GM12878 (cell line): ENCODE measurements at regions not wholly inside any gene's neighbourhood (a gene's known extent, or its start where the extent isn't known, plus 50 kb on each side); places are given as distances from the start of the nearest gene placed in this dataset.
A peak's percentile ranks its signal among the peaks of the same experiment; 100 is the strongest.

Experiments used
- ATAC-seq: fragments of 200-7000 bp; cut with Tn5 transposase; 3 replicates; pipeline ENCODE4 v1.9.1; 2020; ENCODE audit warnings: mild to moderate bottlenecking, moderate library complexity
- BruUV-seq: library from RNA; stranded (reverse); fragments of 400-500 nt; replicated peaks from 2 replicates; lab custom pipeline; 2021; lab: Mats Ljungman, UMichigan
- CTCF ChIA-PET: fragments of 300-600 bp; sonication (Branson Sonifier 250); formaldehyde crosslinking; extraction: SDS; loops from one replicate; lab custom pipeline; 2021; ENCODE audit warnings: inconsistent platforms; lab: Yijun Ruan, JAX
- POLR2A ChIA-PET: fragments of 350-600 bp; formaldehyde crosslinking; extraction: SDS; loops from one replicate; lab custom pipeline; 2021; ENCODE audit warnings: inconsistent platforms; lab: Charles Lee
- RAD21 ChIA-PET: fragments of 300-600 bp; sonication (Branson Sonifier 250); formaldehyde crosslinking; loops from one replicate; lab custom pipeline; 2023; ENCODE audit warnings: antibody characterized with exemption; ENCODE audit not compliant: unreplicated experiment; lab: Charles Lee
- SMC1A ChIA-PET: fragments of 300-600 bp; sonication (Branson Sonifier 250); formaldehyde crosslinking; loops from one replicate; lab custom pipeline; 2023; ENCODE audit not compliant: unreplicated experiment, uncharacterized antibody; lab: Charles Lee
- DNase-seq: peaks from one replicate; pipeline ENCODE4 v3.0.0-alpha.2; 2011; ENCODE audit warnings: low read depth, low spot score
- FAIRE-seq: peaks from 3 replicates; lab custom pipeline; 2011; peaks lifted over from hg19 to GRCh38; lab: Jason Lieb, UNC
- H2AFZ ChIP-seq: 2 replicates; pipeline ENCODE4 v1.6.0; 2011; ENCODE audit warnings: low read depth, low read length, control low read depth; ENCODE audit not compliant: control insufficient read depth
- H3K27ac ChIP-seq: 2 replicates; pipeline ENCODE4 v1.5.1; 2011; ENCODE audit warnings: control low read depth; ENCODE audit not compliant: control insufficient read depth, insufficient read depth
- H3K27me3 ChIP-seq, 2 experiments: replicated peaks in 1 of 2; 2 replicates each; pipeline versions ENCODE4 v1.6.0 to v1.6.1; 2011; ENCODE audit warnings: low read length in 1 of 2; ENCODE audit not compliant: control insufficient read depth in 2 of 2, insufficient read depth in 2 of 2
- H3K36me3 ChIP-seq, 2 experiments: 2 replicates each; pipeline ENCODE4 v1.5.1; 2011; ENCODE audit warnings: low read length in 1 of 2; ENCODE audit not compliant: control insufficient read depth in 2 of 2, insufficient read depth in 2 of 2
- H3K4me1 ChIP-seq: 2 replicates; pipeline ENCODE4 v1.6.1; 2011; ENCODE audit warnings: mild to moderate bottlenecking, low read length, moderate library complexity, mixed read lengths; ENCODE audit not compliant: control insufficient read depth, insufficient read depth
- H3K4me2 ChIP-seq: 2 replicates; pipeline ENCODE4 v1.6.0; 2011; ENCODE audit warnings: control low read depth; ENCODE audit not compliant: control insufficient read depth, insufficient read depth
- H3K4me3 ChIP-seq: fragments of 200-600 bp; sonication (generic); 2 replicates; pipeline ENCODE4 v1.5.1; 2016
- H3K79me2 ChIP-seq: 2 replicates; pipeline ENCODE4 v1.6.0; 2011; ENCODE audit warnings: low read length; ENCODE audit not compliant: control insufficient read depth, insufficient read depth
- H3K9ac ChIP-seq: 2 replicates; pipeline ENCODE4 v1.8.0; 2011; ENCODE audit warnings: low read length, control low read depth, mixed read lengths; ENCODE audit not compliant: control insufficient read depth, insufficient read depth
- H3K9me3 ChIP-seq: replicated peaks from 3 replicates; pipeline ENCODE4 v1.5.1; 2011; ENCODE audit warnings: mild to moderate bottlenecking, low read length; ENCODE audit not compliant: control insufficient read depth, insufficient read depth
- H4K20me1 ChIP-seq: 2 replicates; pipeline ENCODE4 v1.6.0; 2011; ENCODE audit not compliant: control insufficient read depth, insufficient read depth
- CREM ChIP-seq: IDR thresholded peaks from 2 replicates; pipeline ENCODE4 v1.6.1; 2014; ENCODE audit warnings: antibody characterized with exemption, low read depth
- CTCF ChIP-seq, 3 experiments: IDR thresholded peaks in 2 of 3; conservative IDR thresholded peaks in 1 of 3; 2 replicates each; pipeline ENCODE4 v1.5.1; 2011; ENCODE audit warnings: low read depth in 3 of 3, low read length in 3 of 3, mild to moderate bottlenecking in 3 of 3, control low read depth in 2 of 3, moderate library complexity in 2 of 3, inconsistent platforms in 1 of 3, mixed read lengths in 1 of 3; ENCODE audit not compliant: control insufficient read depth in 2 of 3, insufficient read depth in 1 of 3; ENCODE audit errors: extremely low read depth in 1 of 3
- EP300 ChIP-seq, 2 experiments: fragments of 150-350 bp in 1 of 2; IDR thresholded peaks; 2 replicates each; pipeline ENCODE4 v1.6.1; 2011 to 2012; ENCODE audit warnings: low read depth in 2 of 2, low read length in 2 of 2, borderline replicate concordance in 1 of 2, improper control_type of control experiment in 1 of 2, inconsistent platforms in 1 of 2; ENCODE audit not compliant: control insufficient read depth in 1 of 2
- RAD21 ChIP-seq: IDR thresholded peaks from 2 replicates; pipeline ENCODE4 v1.6.1; 2011; ENCODE audit warnings: mild to moderate bottlenecking, low read depth, low read length, moderate library complexity; ENCODE audit not compliant: insufficient read depth
- SMC3 ChIP-seq: IDR thresholded peaks from 2 replicates; pipeline ENCODE4 v1.6.1; 2011; ENCODE audit warnings: low read length, improper control_type of control experiment, borderline replicate concordance
- YY1 ChIP-seq: IDR thresholded peaks from 2 replicates; pipeline ENCODE4 v1.6.1; 2011; ENCODE audit warnings: low read depth, mild to moderate bottlenecking, low read length
- ZNF207 ChIP-seq: fragments of 450-650 bp; IDR thresholded peaks from 2 replicates; pipeline ENCODE4 v1.6.1; 2014; ENCODE audit warnings: antibody characterized with exemption, mild to moderate bottlenecking, borderline replicate concordance
- WGBS: methylation state at CpG from one replicate; pipeline ENCODE4 v1.1.6; 2016; ENCODE audit warnings: low lambda C conversion rate; ENCODE audit not compliant: insufficient replicate concordance, insufficient coverage; ENCODE audit errors: missing lambda C conversion rate; 5-methylcytosine and 5-hydroxymethylcytosine counted together
- in situ Hi-C: fragments of 300-500 bp; cut with MboI; formaldehyde crosslinking; loops from 9 replicates; pipeline ENCODE4 v1.14.3; 2018; ENCODE audit warnings: mixed read lengths
- intact Hi-C: fragments of 100-400 bp; cut with micrococcal nuclease; formaldehyde crosslinking; loops from one replicate; pipeline ENCODE4 v1.14.2; 2022; ENCODE audit not compliant: unreplicated experiment
- TF ChIP-seq, protein P1 (sequence below): fragments of 450-650 bp; IDR thresholded peaks from 2 replicates; pipeline ENCODE4 v1.6.1; 2017; ENCODE audit warnings: antibody characterized with exemption, mild to moderate bottlenecking, moderate library complexity

DNA sequence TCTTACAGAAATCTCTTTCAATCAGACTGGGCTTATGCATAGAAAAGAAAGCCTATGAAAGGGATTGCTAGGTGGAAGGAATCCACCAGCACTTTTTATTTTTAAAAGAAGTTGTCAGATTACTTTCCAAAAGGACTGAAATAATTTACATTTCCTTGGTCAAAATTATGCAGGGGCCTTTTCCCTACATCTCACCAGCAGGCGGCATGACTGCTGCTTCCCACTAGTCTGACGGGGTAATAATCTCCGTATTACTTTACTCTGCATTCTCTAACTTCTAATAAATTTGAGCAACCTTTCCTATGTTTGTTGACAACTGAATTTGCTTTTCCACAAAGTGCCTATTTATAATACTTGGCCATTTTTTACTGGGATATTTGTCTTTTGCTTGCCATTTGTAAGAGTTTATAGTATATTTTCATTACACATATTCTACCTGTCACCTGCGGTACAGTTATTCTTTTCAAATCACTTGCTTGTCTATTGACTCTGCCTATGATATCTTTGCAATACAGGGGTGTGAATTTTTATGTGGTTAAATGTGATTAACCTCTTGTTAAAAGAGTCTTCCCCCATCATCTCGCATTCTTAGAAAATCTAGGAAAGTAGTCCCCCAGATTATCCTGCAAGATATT, 51.9 kb upstream of the USP47 start:
- in situ Hi-C loops = loop anchor here (5.0 to 25.0 kb wide), 4 partner anchors 497 to 998 kb away; no protein-coding TSS in a partner anchor
- no peak overlapping the region for H3K27ac ChIP-seq
- ATAC-seq = peak; percentile 61; the same call in 2 of the 3 replicates
- no peaks in the 10 kb centered on the region for H3K79me2 ChIP-seq
- SMC1A ChIA-PET = no interaction called here
- intact Hi-C loops = loop anchor here (1.0 to 10.0 kb wide), 6 partner anchors 168 to 998 kb away; partner anchors contain the start of gene GALNT18
- H3K4me2 ChIP-seq = no peak overlapping the region
- RAD21 ChIA-PET = no interaction called here
- no peak overlapping the region for H3K9ac ChIP-seq
- no peak overlapping the region for H2AFZ ChIP-seq
- no peaks in the 10 kb centered on the region for H3K9me3 ChIP-seq
- POLR2A ChIA-PET = no interaction called here
- H3K27me3 ChIP-seq = no peaks in the 10 kb centered on the region; a peak in 1 of 4 replicates
- H3K36me3 ChIP-seq = no peaks in the 10 kb centered on the region
- H3K4me3 ChIP-seq = no peak overlapping the region
- H3K4me1 ChIP-seq = no peaks in the 10 kb centered on the region
- CTCF ChIA-PET = no interaction called here
- DNase-seq = no peak
- no TSS peak for BruUV-seq
- TF ChIP-seq YY1 (0 out of 2 replicates have a peak, but pooled peaks have one; percentile 16), ZNF207 (no peak), RAD21 (peak; percentile 57), CREM (no peak), SMC3 (peak; percentile 65; the same call in 1 of the 2 replicates), EP300 (IDR thresholded peaks at IDR 0.05; ENCODE audit: borderline replicate concordance in 1 of 2, control insufficient read depth in 1 of 2, low read depth in 2 of 2, low read length in 2 of 2) (no peak), CTCF (IDR thresholded peaks at IDR 0.05 in 2 of 3, conservative IDR thresholded peaks at IDR 0.05 in 1 of 3; ENCODE audit: control insufficient read depth in 2 of 3, extremely low read depth in 1 of 3, insufficient read depth in 1 of 3, low read depth in 3 of 3, low read length in 3 of 3) (peak; percentile 66 to 68 (median 68))
- TF ChIP-seq, protein P1, sequence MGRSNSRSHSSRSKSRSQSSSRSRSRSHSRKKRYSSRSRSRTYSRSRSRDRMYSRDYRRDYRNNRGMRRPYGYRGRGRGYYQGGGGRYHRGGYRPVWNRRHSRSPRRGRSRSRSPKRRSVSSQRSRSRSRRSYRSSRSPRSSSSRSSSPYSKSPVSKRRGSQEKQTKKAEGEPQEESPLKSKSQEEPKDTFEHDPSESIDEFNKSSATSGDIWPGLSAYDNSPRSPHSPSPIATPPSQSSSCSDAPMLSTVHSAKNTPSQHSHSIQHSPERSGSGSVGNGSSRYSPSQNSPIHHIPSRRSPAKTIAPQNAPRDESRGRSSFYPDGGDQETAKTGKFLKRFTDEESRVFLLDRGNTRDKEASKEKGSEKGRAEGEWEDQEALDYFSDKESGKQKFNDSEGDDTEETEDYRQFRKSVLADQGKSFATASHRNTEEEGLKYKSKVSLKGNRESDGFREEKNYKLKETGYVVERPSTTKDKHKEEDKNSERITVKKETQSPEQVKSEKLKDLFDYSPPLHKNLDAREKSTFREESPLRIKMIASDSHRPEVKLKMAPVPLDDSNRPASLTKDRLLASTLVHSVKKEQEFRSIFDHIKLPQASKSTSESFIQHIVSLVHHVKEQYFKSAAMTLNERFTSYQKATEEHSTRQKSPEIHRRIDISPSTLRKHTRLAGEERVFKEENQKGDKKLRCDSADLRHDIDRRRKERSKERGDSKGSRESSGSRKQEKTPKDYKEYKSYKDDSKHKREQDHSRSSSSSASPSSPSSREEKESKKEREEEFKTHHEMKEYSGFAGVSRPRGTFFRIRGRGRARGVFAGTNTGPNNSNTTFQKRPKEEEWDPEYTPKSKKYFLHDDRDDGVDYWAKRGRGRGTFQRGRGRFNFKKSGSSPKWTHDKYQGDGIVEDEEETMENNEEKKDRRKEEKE = no peak
- H4K20me1 ChIP-seq = no peaks in the 10 kb centered on the region
- WGBS = 29% methylated on average over 5 of the region's 5 CpGs
- FAIRE-seq = no peak
